ENCODE measurements at regions not wholly inside any gene's neighbourhood (a gene's known extent, or its start where the extent isn't known, plus 50 kb on each side); places are given as distances from the start of the nearest gene placed in this dataset.

DNA sequence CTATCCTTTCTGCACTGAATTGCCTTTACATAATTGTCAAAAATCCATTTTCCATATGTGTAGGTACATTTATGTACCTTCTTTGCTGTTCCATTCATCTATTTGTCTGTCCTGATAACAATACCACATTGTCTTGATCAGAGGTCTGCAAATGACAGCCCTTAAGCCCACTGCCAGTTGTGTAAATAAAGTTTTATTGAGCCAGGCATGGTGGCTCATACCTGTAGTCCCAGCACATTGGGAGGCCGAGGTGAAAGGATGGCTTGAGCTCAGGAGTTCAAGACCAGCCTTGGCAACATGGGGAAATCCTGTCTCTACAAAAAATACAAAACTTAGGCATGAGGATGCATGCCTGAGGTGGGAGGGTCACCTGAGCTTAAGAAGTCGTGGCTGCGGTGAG lies 121.0 kb downstream of the TFCP2L1 start:
- no peak for TF ChIP-seq POLR2A (IDR thresholded peaks at IDR 0.05)
- TF ChIP-seq, protein P1, sequence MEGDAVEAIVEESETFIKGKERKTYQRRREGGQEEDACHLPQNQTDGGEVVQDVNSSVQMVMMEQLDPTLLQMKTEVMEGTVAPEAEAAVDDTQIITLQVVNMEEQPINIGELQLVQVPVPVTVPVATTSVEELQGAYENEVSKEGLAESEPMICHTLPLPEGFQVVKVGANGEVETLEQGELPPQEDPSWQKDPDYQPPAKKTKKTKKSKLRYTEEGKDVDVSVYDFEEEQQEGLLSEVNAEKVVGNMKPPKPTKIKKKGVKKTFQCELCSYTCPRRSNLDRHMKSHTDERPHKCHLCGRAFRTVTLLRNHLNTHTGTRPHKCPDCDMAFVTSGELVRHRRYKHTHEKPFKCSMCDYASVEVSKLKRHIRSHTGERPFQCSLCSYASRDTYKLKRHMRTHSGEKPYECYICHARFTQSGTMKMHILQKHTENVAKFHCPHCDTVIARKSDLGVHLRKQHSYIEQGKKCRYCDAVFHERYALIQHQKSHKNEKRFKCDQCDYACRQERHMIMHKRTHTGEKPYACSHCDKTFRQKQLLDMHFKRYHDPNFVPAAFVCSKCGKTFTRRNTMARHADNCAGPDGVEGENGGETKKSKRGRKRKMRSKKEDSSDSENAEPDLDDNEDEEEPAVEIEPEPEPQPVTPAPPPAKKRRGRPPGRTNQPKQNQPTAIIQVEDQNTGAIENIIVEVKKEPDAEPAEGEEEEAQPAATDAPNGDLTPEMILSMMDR (IDR thresholded peaks at IDR 0.05): no peak
